Prostate gland (tissue), 2 donors: ENCODE measurements at regions not wholly inside any gene's neighbourhood (a gene's known extent, or its start where the extent isn't known, plus 50 kb on each side); places are given as distances from the start of the nearest gene placed in this dataset.

Source experiments
- DNase-seq: peaks from one replicate; pipeline ENCODE4 v3.0.0-alpha.2; 2019; ENCODE audit warnings: low spot score
- H3K27ac ChIP-seq, 2 donors: fragments of 200-600 bp; sonication (generic); 2 replicates each; pipeline ENCODE4 v1.5.1; 2017 to 2019
- H3K27me3 ChIP-seq: fragments of 200-600 bp; sonication (generic); replicated peaks from 2 replicates; pipeline ENCODE4 v1.5.1; 2019; ENCODE audit not compliant: insufficient read depth
- H3K36me3 ChIP-seq, 2 donors: fragments of 200-600 bp; sonication (generic); 1 replicate in 1 of 2; 2 replicates in 1 of 2; pipeline versions ENCODE4 v1.5.1 to v1.8.1; 2017 to 2019
- H3K4me1 ChIP-seq: fragments of 200-600 bp; sonication (generic); replicated peaks from 2 replicates; pipeline ENCODE4 v1.5.1; 2019
- H3K4me3 ChIP-seq, 2 donors: fragments of 200-600 bp; sonication (generic); 2 replicates each; pipeline ENCODE4 v1.5.1; 2017 to 2019
- H3K9me3 ChIP-seq: fragments of 200-600 bp; sonication (generic); 2 replicates; pipeline ENCODE4 v1.5.1; 2017
- CTCF ChIP-seq, 4 experiments: fragments of 200-600 bp in 2 of 4; fragments of 450-650 bp in 2 of 4; sonication (generic) in 2 of 4; IDR thresholded peaks; 1 replicate in 3 of 4; 2 replicates in 1 of 4; pipeline ENCODE4 v1.5.1; 2016 to 2019; ENCODE audit warnings: antibody characterized with exemption in 4 of 4, mild to moderate bottlenecking in 2 of 4, moderate library complexity in 2 of 4
- POLR2A ChIP-seq: fragments of 450-650 bp; IDR thresholded peaks from one replicate; pipeline ENCODE4 v1.6.1; 2016; ENCODE audit warnings: antibody characterized with exemption, mild to moderate bottlenecking
- POLR2AphosphoS5 ChIP-seq: sonication (generic); formaldehyde crosslinking; IDR thresholded peaks from one replicate; pipeline ENCODE4 v1.6.1; 2017; ENCODE audit warnings: antibody characterized with exemption
- WGBS: methylation state at CpG from one replicate; pipeline ENCODE4 v1.1.5; 2018; 5-methylcytosine and 5-hydroxymethylcytosine counted together
- intact Hi-C: fragments of 100-400 bp; cut with DNase I; formaldehyde crosslinking; loops from one replicate; pipeline ENCODE4 v1.14.2; 2022

DNA sequence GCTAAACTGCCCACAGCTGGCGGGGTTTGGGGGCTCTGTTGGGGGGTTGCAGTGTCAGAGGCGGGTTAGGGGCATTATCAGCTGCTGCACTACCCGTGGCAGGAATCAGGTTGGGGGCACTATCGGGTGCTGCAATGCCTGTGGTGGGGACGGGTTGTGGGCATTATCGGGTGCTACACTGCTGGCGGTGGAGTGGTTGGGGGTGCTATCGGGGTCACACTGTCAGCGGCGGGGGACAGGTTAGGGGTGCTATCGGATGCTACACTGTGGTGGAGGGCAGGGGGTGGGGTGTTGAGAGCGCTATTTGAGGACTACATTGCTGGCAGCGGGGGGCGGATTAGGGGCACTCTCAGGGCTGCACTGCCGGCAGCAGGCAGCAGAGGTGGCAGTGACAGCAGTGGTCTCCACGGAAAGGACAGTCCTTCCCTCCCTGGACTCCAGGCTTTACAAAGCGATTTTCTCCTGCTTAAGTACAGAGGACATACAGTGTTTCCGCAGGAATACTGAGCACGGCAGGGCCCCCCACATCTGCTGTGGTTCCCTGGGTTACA, 119.5 kb upstream of the VPREB1 start:
- DNase-seq, result no peak
- Histone ChIP-seq H3K27ac (no peak overlapping the region), H3K4me1 (no peaks in the 10 kb centered on the region), H3K27me3 (no peaks in the 10 kb centered on the region), H3K9me3 (no peaks in the 10 kb centered on the region), H3K4me3 (no peak overlapping the region), H3K36me3 (no peaks in the 10 kb centered on the region)
- 84% methylated on average over 19 of the region's 19 CpGs for WGBS
- intact Hi-C loops, result no loop called here
- TF ChIP-seq CTCF (IDR thresholded peaks at IDR 0.05), result no peak
- TF ChIP-seq POLR2A, result no peak
- no peak for TF ChIP-seq POLR2AphosphoS5

DNA sequence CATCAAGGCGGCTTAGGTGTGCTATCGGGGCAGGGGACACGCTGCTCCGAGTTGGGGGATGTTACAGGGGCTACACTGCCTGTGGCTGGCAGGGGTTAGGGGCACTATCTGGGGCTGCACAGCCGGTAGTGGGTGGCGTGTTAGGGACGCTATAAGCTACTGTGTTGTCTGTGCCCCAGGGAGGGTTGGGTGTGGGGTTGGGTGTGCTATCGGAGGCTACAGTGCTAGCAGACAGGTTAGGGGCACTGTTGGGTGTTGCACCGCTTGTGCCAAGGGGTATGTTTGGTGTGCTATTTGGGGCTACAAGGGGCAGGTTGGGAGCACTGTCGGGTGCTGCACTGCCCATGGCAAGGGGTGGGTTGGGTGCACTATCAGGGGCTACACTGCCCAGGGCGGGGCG, 120.2 kb upstream of the VPREB1 start:
- WGBS, result 87% methylated on average over 11 of the region's 12 CpGs
- Histone ChIP-seq H3K36me3 (no peaks in the 10 kb centered on the region), H3K9me3 (no peaks in the 10 kb centered on the region), H3K4me3 (no peak overlapping the region), H3K4me1 (no peaks in the 10 kb centered on the region), H3K27me3 (no peaks in the 10 kb centered on the region), H3K27ac (no peak overlapping the region)
- DNase-seq, result no peak
- intact Hi-C loops, result no loop called here
- TF ChIP-seq CTCF (IDR thresholded peaks at IDR 0.05) (no peak), POLR2A (no peak), POLR2AphosphoS5 (no peak)

DNA sequence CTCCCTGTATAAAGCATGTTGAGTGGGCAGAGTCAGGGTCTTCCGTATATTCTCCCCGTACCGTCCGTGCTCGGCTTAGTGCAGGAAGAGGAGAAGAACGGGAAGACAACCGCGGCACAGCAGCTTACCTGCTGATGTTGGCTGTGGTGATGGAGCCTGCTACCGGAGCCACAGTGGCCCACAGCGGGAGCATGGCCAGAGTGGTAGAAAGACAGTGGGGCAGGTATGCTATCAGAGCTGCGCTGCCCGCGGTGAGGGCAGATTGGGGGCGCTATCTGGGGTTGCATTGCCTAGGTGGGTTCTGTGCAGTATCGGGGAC, 120.7 kb upstream of the VPREB1 start:
- H3K27ac ChIP-seq, result no peak overlapping the region
- no peaks in the 10 kb centered on the region for H3K27me3 ChIP-seq
- H3K9me3 ChIP-seq, result no peaks in the 10 kb centered on the region
- intact Hi-C loops, result no loop called here
- DNase-seq, result no peak
- no peaks in the 10 kb centered on the region for H3K4me1 ChIP-seq
- TF ChIP-seq CTCF (IDR thresholded peaks at IDR 0.05), result no peak
- no peak overlapping the region for H3K4me3 ChIP-seq
- 93% methylated on average over 15 of the region's 15 CpGs for WGBS
- no peaks in the 10 kb centered on the region for H3K36me3 ChIP-seq

GRCh38 chr22:22123118-22123959, 121.2 kb upstream of the VPREB1 start:
- no peak overlapping the region for H3K4me3 ChIP-seq
- no peaks in the 10 kb centered on the region for H3K36me3 ChIP-seq
- no peaks in the 10 kb centered on the region for H3K9me3 ChIP-seq
- H3K4me1 ChIP-seq, result no peaks in the 10 kb centered on the region
- H3K27me3 ChIP-seq, result no peaks in the 10 kb centered on the region
- WGBS, result 80% methylated on average over 16 of the region's 16 CpGs
- TF ChIP-seq POLR2A, result no peak
- no peak for TF ChIP-seq POLR2AphosphoS5
- no peak for TF ChIP-seq CTCF (IDR thresholded peaks at IDR 0.05)
- H3K27ac ChIP-seq, result no peak overlapping the region
- intact Hi-C loops, result no loop called here
- no peak for DNase-seq
